Posterior vena cava (tissue), 2 donors: ENCODE measurements at regions not wholly inside any gene's neighbourhood (a gene's known extent, or its start where the extent isn't known, plus 50 kb on each side); places are given as distances from the start of the nearest gene placed in this dataset.
"Not testable (repeated sequence)": the region's sequence is repeated elsewhere in the genome, so short reads cannot be mapped to it uniquely, and the experiment has no call there.

Experiments used
- DNase-seq: peaks from one replicate; pipeline ENCODE4 v3.0.0-alpha.2; 2020; ENCODE audit warnings: low spot score
- intact Hi-C, 2 donors: fragments of 100-400 bp; cut with DNase I; formaldehyde crosslinking; loops; one replicate each; pipeline versions ENCODE4 v1.14.1 to v1.14.2; 2022 to 2023
- donor health status: DM: yes; HTN: yes; CAD: no.
- donor health status: DM: yes; HTN: yes; CAD: no.

GRCh38 chr10:107504011-107504410 is 339.5 kb upstream of the SORCS1 start:
- DNase-seq, intact Hi-C loops: not testable (repeated sequence)

GRCh38 chr10:107502229-107502985 is 337.9 kb upstream of the SORCS1 start:
- intact Hi-C loops = no loop called here
- DNase-seq = no peak

GRCh38 chr10:107498983-107499382 is 334.5 kb upstream of the SORCS1 start:
- no peak for DNase-seq
- intact Hi-C loops = no loop called here

GRCh38 chr10:107497024-107497423 is 332.5 kb upstream of the SORCS1 start:
- no peak for DNase-seq
- intact Hi-C loops = no loop called here

- no peak for DNase-seq
- intact Hi-C loops = no loop called here
Observed at GRCh38 chr10:107496594-107496993, 332.1 kb upstream of the SORCS1 start.

- DNase-seq = no peak
Observed at GRCh38 chr10:107492389-107492788, 327.9 kb upstream of the SORCS1 start.

GRCh38 chr10:107490389-107490788 is 325.9 kb upstream of the SORCS1 start:
- intact Hi-C loops = no loop called here
- no peak for DNase-seq

More at GRCh38 chr10:107492389-107492788, 327.9 kb upstream of the SORCS1 start:
- intact Hi-C loops = no loop called here

- DNase-seq = no peak
- intact Hi-C loops = no loop called here
Observed at GRCh38 chr10:107487284-107487683, 322.8 kb upstream of the SORCS1 start.

- no peak for DNase-seq
- intact Hi-C loops = no loop called here
Observed at GRCh38 chr10:107485019-107485418, 320.5 kb upstream of the SORCS1 start.

GRCh38 chr10:107481881-107482280 is 317.4 kb upstream of the SORCS1 start:
- intact Hi-C loops = no loop called here
- DNase-seq = no peak

- intact Hi-C loops = no loop called here
- no peak for DNase-seq
Observed at GRCh38 chr10:107481224-107481623, 316.7 kb upstream of the SORCS1 start.

- DNase-seq = no peak
- intact Hi-C loops = no loop called here
Observed at GRCh38 chr10:107480781-107481180, 316.3 kb upstream of the SORCS1 start.

GRCh38 chr10:107477266-107477665 is 312.8 kb upstream of the SORCS1 start:
- intact Hi-C loops = no loop called here
- DNase-seq = no peak

GRCh38 chr10:107476408-107476807 is 311.9 kb upstream of the SORCS1 start:
- DNase-seq = no peak
- intact Hi-C loops = no loop called here

- intact Hi-C loops = no loop called here
- DNase-seq = no peak
Observed at GRCh38 chr10:107474650-107475049, 310.1 kb upstream of the SORCS1 start.

- intact Hi-C loops = no loop called here
- DNase-seq = no peak
Observed at GRCh38 chr10:107473225-107473624, 308.7 kb upstream of the SORCS1 start.

GRCh38 chr10:107471911-107472310 is 307.4 kb upstream of the SORCS1 start:
- no peak for DNase-seq
- intact Hi-C loops = no loop called here

- intact Hi-C loops = no loop called here
- DNase-seq = no peak
Observed at GRCh38 chr10:107453561-107453960, 289.1 kb upstream of the SORCS1 start.

- intact Hi-C loops = no loop called here
- no peak for DNase-seq
Observed at GRCh38 chr10:107451047-107451446, 286.5 kb upstream of the SORCS1 start.

GRCh38 chr10:107450056-107450455 is 285.6 kb upstream of the SORCS1 start:
- DNase-seq = no peak
- intact Hi-C loops = no loop called here

GRCh38 chr10:107444443-107444842 is 279.9 kb upstream of the SORCS1 start:
- intact Hi-C loops = no loop called here
- no peak for DNase-seq

GRCh38 chr10:107443813-107444212 is 279.3 kb upstream of the SORCS1 start:
- intact Hi-C loops = no loop called here
- no peak for DNase-seq
